Endothelial cell of umbilical vein (primary cell): ENCODE measurements at regions not wholly inside any gene's neighbourhood (a gene's known extent, or its start where the extent isn't known, plus 50 kb on each side); places are given as distances from the start of the nearest gene placed in this dataset.

ENCODE experiments used
- BruUV-seq: library from RNA; stranded (reverse); fragments of 400-500 nt; replicated peaks from 2 replicates; lab custom pipeline; 2021; lab: Mats Ljungman, UMichigan
- CTCF ChIA-PET: fragments of 300-600, 350-600 bp; sonication (Branson Sonifier 250); formaldehyde crosslinking; loops from one replicate; lab custom pipeline; 2021; ENCODE audit warnings: antibody characterized with exemption, inconsistent platforms; lab: Charles Lee
- POLR2A ChIA-PET: fragments of 300-600, 350-600 bp; sonication (Branson Sonifier 250); formaldehyde crosslinking; loops from one replicate; lab custom pipeline; 2021; ENCODE audit warnings: antibody characterized with exemption, inconsistent platforms; lab: Charles Lee
- DNase-seq: peaks from one replicate; pipeline ENCODE4 v3.0.0-alpha.2; 2011; ENCODE audit warnings: low read depth, low spot score
- FAIRE-seq: peaks from 2 replicates; lab custom pipeline; 2011; peaks lifted over from hg19 to GRCh38; lab: Jason Lieb, UNC
- H2AFZ ChIP-seq: 2 replicates; pipeline ENCODE4 v1.6.0; 2012; ENCODE audit warnings: low read depth, low read length, control low read depth, inconsistent platforms
- H3K27ac ChIP-seq: 2 replicates; pipeline ENCODE4 v1.5.1; 2011; ENCODE audit warnings: low read depth, mild to moderate bottlenecking, control low read depth, low read length, moderate library complexity; ENCODE audit not compliant: insufficient read depth
- H3K27me3 ChIP-seq, 2 experiments: 2 replicates each; pipeline versions ENCODE4 v1.6.0 to v1.6.1; 2011; ENCODE audit warnings: low read length in 2 of 2, mixed read lengths in 1 of 2; ENCODE audit not compliant: control insufficient read depth in 2 of 2, insufficient read depth in 2 of 2
- H3K36me3 ChIP-seq, 2 experiments: 2 replicates in 1 of 2; 3 replicates in 1 of 2; pipeline ENCODE4 v1.5.1; 2011; ENCODE audit warnings: low read length in 2 of 2, mild to moderate bottlenecking in 1 of 2, moderate library complexity in 1 of 2; ENCODE audit not compliant: control insufficient read depth in 2 of 2, insufficient read depth in 2 of 2; ENCODE audit errors: extremely low read depth in 1 of 2
- H3K4me1 ChIP-seq: 3 replicates; pipeline ENCODE4 v1.5.1; 2011; ENCODE audit warnings: mild to moderate bottlenecking, low read length; ENCODE audit not compliant: control insufficient read depth, insufficient read depth; ENCODE audit errors: extremely low read depth
- H3K4me2 ChIP-seq: 2 replicates; pipeline ENCODE4 v1.6.1; 2011; ENCODE audit warnings: low read length, control low read depth, mixed read lengths; ENCODE audit not compliant: insufficient read depth
- H3K4me3 ChIP-seq, 3 experiments: fragments of 200-600 bp in 1 of 3; sonication (generic), shearing (Covaris generic) in 1 of 3; replicated peaks in 1 of 3; 2 replicates each; pipeline ENCODE4 v1.5.1; 2011 to 2016; ENCODE audit warnings: control low read depth in 3 of 3, low read length in 3 of 3, mild to moderate bottlenecking in 2 of 3, inconsistent platforms in 1 of 3, low read depth in 1 of 3, moderate library complexity in 1 of 3; ENCODE audit not compliant: insufficient read depth in 1 of 3
- H3K79me2 ChIP-seq: 2 replicates; pipeline ENCODE4 v1.6.0; 2012; ENCODE audit warnings: low read length, inconsistent platforms; ENCODE audit not compliant: control insufficient read depth, insufficient read depth
- H3K9ac ChIP-seq: replicated peaks from 2 replicates; pipeline ENCODE3; 2011; ENCODE audit warnings: low read length, control low read depth; ENCODE audit not compliant: insufficient read depth; ENCODE audit errors: extremely low read depth
- H3K9me1 ChIP-seq: replicated peaks from 3 replicates; pipeline ENCODE4 v1.6.0; 2011; ENCODE audit warnings: mild to moderate bottlenecking, low read length; ENCODE audit not compliant: control insufficient read depth, insufficient read depth; ENCODE audit errors: extremely low read depth
- H3K9me3 ChIP-seq: replicated peaks from 2 replicates; pipeline ENCODE4 v1.5.1; 2012; ENCODE audit warnings: low read length, inconsistent platforms; ENCODE audit not compliant: control insufficient read depth, insufficient read depth
- H4K20me1 ChIP-seq: replicated peaks from 2 replicates; pipeline ENCODE3; 2011; ENCODE audit warnings: mild to moderate bottlenecking, low read length; ENCODE audit not compliant: control insufficient read depth, insufficient read depth; ENCODE audit errors: extremely low read depth
- EZH2 ChIP-seq: IDR thresholded peaks from 2 replicates; pipeline ENCODE4 v1.6.1; 2012; ENCODE audit warnings: borderline replicate concordance, low read depth, mild to moderate bottlenecking, moderate library complexity, low read length, inconsistent platforms; ENCODE audit not compliant: severe bottlenecking
- FOS ChIP-seq: IDR thresholded peaks from 2 replicates; pipeline ENCODE4 v1.6.1; 2011; ENCODE audit warnings: mild to moderate bottlenecking, low read length, moderate library complexity, borderline replicate concordance; ENCODE audit not compliant: insufficient read depth
- GATA2 ChIP-seq: IDR thresholded peaks from 2 replicates; pipeline ENCODE4 v1.7.0; 2011; ENCODE audit warnings: low read depth, mild to moderate bottlenecking, moderate library complexity, mixed read lengths, low read length; ENCODE audit not compliant: insufficient read length, insufficient read depth
- JUN ChIP-seq: IDR thresholded peaks from 2 replicates; pipeline ENCODE4 v1.6.1; 2011; ENCODE audit warnings: borderline replicate concordance, low read depth; ENCODE audit not compliant: insufficient read length, insufficient read depth
- MYC ChIP-seq: IDR thresholded peaks from one replicate; pipeline ENCODE4 v1.6.1; 2011; ENCODE audit warnings: mild to moderate bottlenecking, low read depth, low read length
- POLR2A ChIP-seq: IDR thresholded peaks from 2 replicates; pipeline ENCODE4 v1.6.1; 2012; ENCODE audit warnings: low read depth, mild to moderate bottlenecking, control low read depth, low read length
- POLR2AphosphoS5 ChIP-seq: IDR thresholded peaks from 2 replicates; pipeline ENCODE4 v1.6.1; 2012; ENCODE audit warnings: low read depth, mild to moderate bottlenecking, control low read depth, low read length, moderate library complexity; ENCODE audit not compliant: insufficient read depth
- dilution Hi-C: fragments of 300-500 bp; cut with MboI; formaldehyde crosslinking; loops from one replicate; pipeline ENCODE4 v1.15.0; 2019; ENCODE audit warnings: low sequenced_read_pairs; ENCODE audit not compliant: extremely low pct_ligation_motif_present
- intact Hi-C: fragments of 100-400 bp; cut with micrococcal nuclease; formaldehyde crosslinking; loops from one replicate; pipeline ENCODE4 v1.10.0; 2022
- TF ChIP-seq, protein P1 (sequence below), 2 donors: IDR thresholded peaks; 1 replicate in 1 of 2; 2 replicates in 1 of 2; pipeline ENCODE4 v1.5.1; 2011; ENCODE audit warnings: low read length in 2 of 2, mild to moderate bottlenecking in 2 of 2, moderate library complexity in 2 of 2, control low read depth in 1 of 2, inconsistent platforms in 1 of 2, low read depth in 1 of 2; ENCODE audit not compliant: insufficient read depth in 1 of 2; ENCODE audit errors: extremely low read depth in 1 of 2
- TF ChIP-seq, protein P2 (sequence below): IDR thresholded peaks from 2 replicates; pipeline ENCODE4 v1.6.1; 2011; ENCODE audit not compliant: insufficient read depth, insufficient read length

DNA sequence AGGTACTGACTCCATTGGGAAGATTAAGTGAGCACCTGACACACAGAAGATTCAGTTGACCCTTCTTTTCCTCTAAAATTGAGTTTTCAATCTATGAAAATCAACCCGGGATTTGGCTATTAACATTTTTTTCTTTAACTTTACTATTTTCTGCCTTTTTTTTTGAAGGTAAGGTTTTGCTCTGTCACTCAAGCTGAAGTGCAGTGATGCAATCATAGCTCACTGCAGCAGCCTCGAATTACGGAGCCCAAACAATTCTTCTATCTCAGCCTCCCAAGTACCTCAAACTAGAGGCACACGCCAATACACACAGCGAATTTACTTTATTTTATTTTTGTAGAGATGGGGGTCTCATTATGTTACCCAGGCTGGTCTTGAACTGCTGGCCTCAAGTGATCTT is 1029.5 kb downstream of the MCTP2 start:
- Histone ChIP-seq H3K4me3 (no peak overlapping the region), H3K9me1 (no peaks in the 10 kb centered on the region), H4K20me1 (no peaks in the 10 kb centered on the region), H3K4me2 (no peak overlapping the region), H3K9me3 (no peaks in the 10 kb centered on the region), H3K27me3 (no peaks in the 10 kb centered on the region), H3K4me1 (peaks cover 43% of the 10 kb centered on the region), H3K79me2 (no peaks in the 10 kb centered on the region), H3K36me3 (no peaks in the 10 kb centered on the region), H3K9ac (no peak overlapping the region), H3K27ac (peak overlapping the region; percentile 89), H2AFZ (no peak overlapping the region)
- FAIRE-seq (no peak), DNase-seq (no peak)
- no peak for TF ChIP-seq POLR2A
- TF ChIP-seq, protein P1, sequence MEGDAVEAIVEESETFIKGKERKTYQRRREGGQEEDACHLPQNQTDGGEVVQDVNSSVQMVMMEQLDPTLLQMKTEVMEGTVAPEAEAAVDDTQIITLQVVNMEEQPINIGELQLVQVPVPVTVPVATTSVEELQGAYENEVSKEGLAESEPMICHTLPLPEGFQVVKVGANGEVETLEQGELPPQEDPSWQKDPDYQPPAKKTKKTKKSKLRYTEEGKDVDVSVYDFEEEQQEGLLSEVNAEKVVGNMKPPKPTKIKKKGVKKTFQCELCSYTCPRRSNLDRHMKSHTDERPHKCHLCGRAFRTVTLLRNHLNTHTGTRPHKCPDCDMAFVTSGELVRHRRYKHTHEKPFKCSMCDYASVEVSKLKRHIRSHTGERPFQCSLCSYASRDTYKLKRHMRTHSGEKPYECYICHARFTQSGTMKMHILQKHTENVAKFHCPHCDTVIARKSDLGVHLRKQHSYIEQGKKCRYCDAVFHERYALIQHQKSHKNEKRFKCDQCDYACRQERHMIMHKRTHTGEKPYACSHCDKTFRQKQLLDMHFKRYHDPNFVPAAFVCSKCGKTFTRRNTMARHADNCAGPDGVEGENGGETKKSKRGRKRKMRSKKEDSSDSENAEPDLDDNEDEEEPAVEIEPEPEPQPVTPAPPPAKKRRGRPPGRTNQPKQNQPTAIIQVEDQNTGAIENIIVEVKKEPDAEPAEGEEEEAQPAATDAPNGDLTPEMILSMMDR (IDR thresholded peaks at IDR 0.05; ENCODE audit: extremely low read depth in 1 of 2, insufficient read depth in 1 of 2, low read depth in 1 of 2, low read length in 2 of 2) = no peak
- no peak for TF ChIP-seq MYC
- TF ChIP-seq JUN = no peak
- TF ChIP-seq, protein P2, sequence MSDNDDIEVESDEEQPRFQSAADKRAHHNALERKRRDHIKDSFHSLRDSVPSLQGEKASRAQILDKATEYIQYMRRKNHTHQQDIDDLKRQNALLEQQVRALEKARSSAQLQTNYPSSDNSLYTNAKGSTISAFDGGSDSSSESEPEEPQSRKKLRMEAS = no peak
- TF ChIP-seq FOS = no peak
- no peak for TF ChIP-seq EZH2
- TF ChIP-seq GATA2 = no peak
- no peak for TF ChIP-seq POLR2AphosphoS5
- intact Hi-C loops (loop anchor here (1.0 kb wide), 1 partner anchor 104 kb away; no protein-coding TSS in a partner anchor), dilution Hi-C loops (no loop called here)
- CTCF ChIA-PET = interaction anchor here (1.2 to 2.5 kb wide), 16 partner anchors 10 to 1093 kb away, joined by 3 to 34 read pairs (median 10); partner anchors contain the start of gene NR2F2
- BruUV-seq = no TSS peak
- POLR2A ChIA-PET = interaction anchor here (1.8 kb wide), 1 partner anchor 1067 kb away, joined by 14 read pairs; no protein-coding TSS in a partner anchor
